ENCODE measurements at regions not wholly inside any gene's neighbourhood (a gene's known extent, or its start where the extent isn't known, plus 50 kb on each side); places are given as distances from the start of the nearest gene placed in this dataset.
"Not testable (repeated sequence)": the region's sequence is repeated elsewhere in the genome, so short reads cannot be mapped to it uniquely, and the experiment has no call there.

DNA sequence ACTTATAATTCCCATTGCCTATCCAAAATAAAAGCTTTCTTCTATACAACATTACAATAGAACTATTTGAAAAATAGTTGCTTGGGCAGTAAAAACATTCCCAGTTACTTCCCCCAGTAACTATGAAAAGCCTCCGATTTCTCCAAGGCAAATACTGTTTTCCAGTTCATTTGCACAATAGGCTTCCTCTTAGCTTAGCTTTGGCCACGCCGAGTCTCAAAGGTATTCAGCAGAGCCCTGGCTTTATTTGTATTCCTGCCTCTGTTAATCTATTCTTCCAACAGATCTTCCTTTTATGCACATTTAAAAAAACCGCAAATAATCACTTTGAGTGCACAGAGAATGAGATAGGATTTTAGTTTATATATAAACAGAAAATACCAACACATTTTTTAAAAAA lies 836.8 kb upstream of the VRK2 start:
- no peak overlapping the region for H3K4me3 ChIP-seq (ENCODE audit: low read depth, low read length)
- TF ChIP-seq, protein P1, sequence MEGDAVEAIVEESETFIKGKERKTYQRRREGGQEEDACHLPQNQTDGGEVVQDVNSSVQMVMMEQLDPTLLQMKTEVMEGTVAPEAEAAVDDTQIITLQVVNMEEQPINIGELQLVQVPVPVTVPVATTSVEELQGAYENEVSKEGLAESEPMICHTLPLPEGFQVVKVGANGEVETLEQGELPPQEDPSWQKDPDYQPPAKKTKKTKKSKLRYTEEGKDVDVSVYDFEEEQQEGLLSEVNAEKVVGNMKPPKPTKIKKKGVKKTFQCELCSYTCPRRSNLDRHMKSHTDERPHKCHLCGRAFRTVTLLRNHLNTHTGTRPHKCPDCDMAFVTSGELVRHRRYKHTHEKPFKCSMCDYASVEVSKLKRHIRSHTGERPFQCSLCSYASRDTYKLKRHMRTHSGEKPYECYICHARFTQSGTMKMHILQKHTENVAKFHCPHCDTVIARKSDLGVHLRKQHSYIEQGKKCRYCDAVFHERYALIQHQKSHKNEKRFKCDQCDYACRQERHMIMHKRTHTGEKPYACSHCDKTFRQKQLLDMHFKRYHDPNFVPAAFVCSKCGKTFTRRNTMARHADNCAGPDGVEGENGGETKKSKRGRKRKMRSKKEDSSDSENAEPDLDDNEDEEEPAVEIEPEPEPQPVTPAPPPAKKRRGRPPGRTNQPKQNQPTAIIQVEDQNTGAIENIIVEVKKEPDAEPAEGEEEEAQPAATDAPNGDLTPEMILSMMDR (IDR thresholded peaks at IDR 0.05; ENCODE audit: borderline replicate concordance, insufficient read depth, low read depth, low read length), result no peak

DNA sequence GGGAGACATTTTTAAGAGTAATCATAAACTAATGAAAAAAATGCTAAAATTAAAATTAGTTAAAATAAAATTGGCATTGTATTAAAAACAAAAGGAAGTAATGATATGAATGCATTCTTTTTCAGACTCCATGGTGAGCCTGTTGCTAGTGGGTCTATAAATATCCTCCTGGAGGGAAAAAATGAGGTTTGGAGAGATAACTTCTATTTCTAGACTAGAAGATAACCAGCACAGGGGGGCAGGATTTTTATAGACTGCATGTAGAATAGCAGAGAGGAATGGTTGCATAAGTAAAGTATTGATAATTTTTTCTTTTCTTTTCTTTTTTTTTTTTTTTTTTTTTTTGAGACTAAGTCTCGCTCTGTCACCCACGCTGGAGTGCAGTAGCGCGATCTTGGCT lies 835.8 kb upstream of the VRK2 start:
- H3K4me3 ChIP-seq (ENCODE audit: low read depth, low read length), result no peak overlapping the region
- TF ChIP-seq, protein P1 (IDR thresholded peaks at IDR 0.05; ENCODE audit: borderline replicate concordance, insufficient read depth, low read depth, low read length), result no peak

DNA sequence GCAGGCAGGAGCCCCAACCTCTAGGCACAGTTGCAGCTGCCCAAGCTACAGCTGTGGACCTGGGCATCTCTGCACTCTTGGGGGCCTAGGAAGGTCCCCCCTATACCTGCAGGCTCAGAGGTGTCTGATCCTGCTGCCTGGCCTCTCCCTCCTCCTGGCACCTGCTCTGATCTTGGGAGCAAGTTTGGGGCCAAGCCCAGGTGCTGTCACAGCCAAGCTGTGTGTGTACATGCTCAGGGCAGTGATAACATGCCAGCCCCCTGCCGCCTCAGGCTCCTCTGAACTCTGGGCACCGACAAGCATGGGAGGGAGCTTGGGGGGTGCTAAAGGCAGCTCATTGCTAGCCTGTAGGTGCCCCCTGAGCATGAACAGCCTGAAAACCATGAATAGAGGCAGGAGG lies 829.6 kb upstream of the VRK2 start:
- TF ChIP-seq, protein P1 (IDR thresholded peaks at IDR 0.05; ENCODE audit: borderline replicate concordance, insufficient read depth, low read depth, low read length), result no peak

DNA sequence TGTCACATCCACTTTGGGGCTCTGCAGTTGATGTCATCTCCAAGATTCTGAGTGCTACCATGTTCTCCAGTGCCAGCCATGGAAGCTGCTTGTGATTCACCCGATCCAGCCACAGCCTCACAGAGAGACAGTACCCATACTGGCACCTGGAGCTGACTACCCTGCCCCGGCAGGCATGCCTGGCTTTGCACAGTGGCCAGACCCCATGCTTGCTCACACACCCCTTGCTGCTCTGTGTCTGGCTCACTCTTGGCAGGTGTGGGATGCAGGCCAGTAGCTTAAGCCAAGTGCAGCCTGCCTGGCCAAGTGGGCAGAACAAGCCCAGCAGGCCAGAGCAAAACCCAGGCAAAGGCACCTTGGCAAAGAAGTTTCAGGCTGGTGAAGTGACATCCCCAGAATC lies 828.4 kb upstream of the VRK2 start:
- H3K4me3 ChIP-seq (ENCODE audit: low read depth, low read length), result no peak overlapping the region
- TF ChIP-seq, protein P1 (IDR thresholded peaks at IDR 0.05; ENCODE audit: borderline replicate concordance, insufficient read depth, low read depth, low read length), result no peak

More for the DNA sequence above, 829.6 kb upstream of the VRK2 start:
- H3K4me3 ChIP-seq (ENCODE audit: low read depth, low read length), result no peak overlapping the region

DNA sequence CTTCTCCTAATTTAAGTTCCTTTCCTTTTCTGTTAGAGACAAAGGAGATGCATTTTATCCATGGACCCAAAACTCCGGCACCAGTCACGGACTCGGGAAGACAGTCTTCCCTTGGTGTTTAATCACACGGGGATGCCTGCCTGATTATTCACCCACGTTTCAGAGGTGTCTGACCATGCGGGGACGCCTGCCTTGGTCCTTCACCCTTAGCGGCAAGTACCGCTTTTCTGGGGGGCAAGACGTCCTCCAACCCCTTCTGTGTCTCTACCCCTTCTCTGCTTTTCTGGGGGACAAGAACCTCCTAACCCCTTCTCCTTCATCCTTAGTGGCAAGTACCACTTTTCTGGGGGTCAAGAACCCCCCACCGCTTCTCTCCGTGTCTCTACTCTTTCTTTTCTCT lies 816.9 kb upstream of the VRK2 start:
- H3K4me3 ChIP-seq (ENCODE audit: low read depth, low read length), result not testable (repeated sequence)

DNA sequence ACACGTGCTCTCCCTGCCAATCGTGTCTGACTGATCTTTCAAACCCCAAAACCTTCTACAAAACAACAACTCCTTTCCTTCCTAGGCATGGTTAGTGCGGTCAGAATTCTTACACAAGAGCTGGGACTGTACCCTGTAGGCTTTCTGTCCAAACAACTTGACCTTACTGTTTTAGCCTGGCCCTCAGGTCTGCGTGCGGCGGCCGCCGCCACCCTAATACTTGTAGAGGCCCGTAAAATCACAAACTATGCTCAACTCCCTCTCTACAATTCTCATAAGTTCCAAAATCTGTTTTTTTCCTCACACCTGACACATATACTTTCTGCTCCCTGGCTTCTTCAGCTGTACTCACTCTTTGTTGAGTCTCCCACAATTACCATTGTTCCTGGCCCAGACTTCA lies 814.3 kb upstream of the VRK2 start:
- not testable (repeated sequence) for H3K4me3 ChIP-seq (ENCODE audit: low read depth, low read length)

DNA sequence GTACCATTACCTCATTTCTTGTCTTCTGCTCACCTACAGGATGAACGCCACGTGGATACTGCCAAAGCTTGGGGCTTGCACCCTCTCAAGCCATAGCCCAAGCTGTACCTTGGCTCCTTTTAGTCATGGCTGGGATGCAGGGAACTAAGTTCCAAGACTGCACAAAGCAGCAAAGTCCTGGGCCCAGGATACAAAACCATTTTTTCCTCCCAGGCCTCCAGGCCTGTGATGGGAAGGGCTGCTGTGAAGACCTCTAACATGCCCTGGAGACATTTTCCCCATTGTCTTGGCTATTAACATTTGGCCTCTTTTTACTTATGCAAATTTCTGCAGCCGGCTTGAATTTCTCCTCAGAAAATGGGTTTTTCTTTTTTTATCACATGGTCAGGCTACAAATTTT lies 795.1 kb upstream of the VRK2 start:
- not testable (repeated sequence) for H3K4me3 ChIP-seq (ENCODE audit: low read depth, low read length)

DNA sequence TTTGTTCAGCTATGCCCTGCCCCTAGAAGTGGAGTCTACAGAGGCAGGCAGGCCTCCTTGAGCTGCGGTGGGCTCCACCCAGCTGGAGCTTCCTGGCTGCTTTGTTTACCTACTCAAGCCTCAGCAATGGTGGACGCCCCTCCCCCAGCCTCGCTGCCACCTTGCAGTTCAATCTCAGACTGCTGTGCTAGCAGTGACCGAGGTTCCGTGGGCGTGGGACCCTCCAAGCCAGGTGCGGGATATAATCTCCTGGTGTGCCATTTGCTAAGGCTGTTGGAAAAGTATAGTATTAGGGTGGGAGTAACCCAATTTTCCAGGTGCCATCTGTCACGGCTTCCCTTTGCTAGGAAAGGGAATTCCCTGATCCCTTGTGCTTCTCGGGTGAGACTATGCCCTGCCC lies 770.2 kb upstream of the VRK2 start:
- not testable (repeated sequence) for H3K4me3 ChIP-seq (ENCODE audit: low read depth, low read length)

DNA sequence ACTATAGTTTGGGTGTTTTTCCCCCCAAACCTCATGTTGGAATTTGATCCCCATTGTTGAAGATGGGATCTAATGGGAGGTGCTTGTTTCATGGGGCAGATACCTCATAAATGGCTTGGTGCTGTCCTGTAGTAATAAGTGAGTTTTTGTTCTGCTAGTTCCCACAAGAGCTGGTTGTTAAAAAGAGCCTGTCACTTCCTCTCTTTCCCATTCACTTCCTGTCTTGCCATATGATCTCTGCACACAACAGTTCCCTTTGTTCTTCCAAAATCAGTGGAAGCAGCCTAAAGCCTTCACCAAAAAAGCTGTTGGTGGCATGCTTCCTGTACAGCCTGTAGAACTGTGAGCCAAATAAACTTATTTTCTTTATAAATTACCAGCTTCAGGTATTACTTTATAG lies 768.2 kb upstream of the VRK2 start:
- TF ChIP-seq, protein P1 (IDR thresholded peaks at IDR 0.05; ENCODE audit: borderline replicate concordance, insufficient read depth, low read depth, low read length), result no peak
- no peak overlapping the region for H3K4me3 ChIP-seq (ENCODE audit: low read depth, low read length)

DNA sequence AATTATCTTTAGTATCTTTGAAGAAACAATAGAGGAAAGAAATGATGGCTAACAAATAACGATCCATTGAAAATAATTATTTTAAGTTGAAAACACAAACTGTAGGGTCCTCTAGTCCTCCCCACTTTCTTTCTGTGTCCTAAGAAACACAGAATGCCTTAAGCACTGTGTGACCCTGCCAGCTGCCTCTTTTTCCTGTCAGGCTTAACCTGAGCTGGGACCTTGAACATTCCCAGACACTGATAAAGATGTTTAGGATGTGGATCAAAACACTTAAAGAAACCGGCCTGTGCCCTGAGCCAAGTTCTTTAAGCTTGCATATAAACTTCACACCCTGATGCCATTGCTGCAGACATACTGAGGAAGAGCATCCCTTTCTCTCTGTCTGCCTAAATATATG lies 755.4 kb upstream of the VRK2 start:
- TF ChIP-seq, protein P1 (IDR thresholded peaks at IDR 0.05; ENCODE audit: borderline replicate concordance, insufficient read depth, low read depth, low read length), result no peak
- H3K4me3 ChIP-seq (ENCODE audit: low read depth, low read length), result no peak overlapping the region

Measured in GM12875 (cell line).